ENCODE measurements at regions not wholly inside any gene's neighbourhood (a gene's known extent, or its start where the extent isn't known, plus 50 kb on each side); places are given as distances from the start of the nearest gene placed in this dataset.
"Not testable (repeated sequence)": the region's sequence is repeated elsewhere in the genome, so short reads cannot be mapped to it uniquely, and the experiment has no call there.

DNA sequence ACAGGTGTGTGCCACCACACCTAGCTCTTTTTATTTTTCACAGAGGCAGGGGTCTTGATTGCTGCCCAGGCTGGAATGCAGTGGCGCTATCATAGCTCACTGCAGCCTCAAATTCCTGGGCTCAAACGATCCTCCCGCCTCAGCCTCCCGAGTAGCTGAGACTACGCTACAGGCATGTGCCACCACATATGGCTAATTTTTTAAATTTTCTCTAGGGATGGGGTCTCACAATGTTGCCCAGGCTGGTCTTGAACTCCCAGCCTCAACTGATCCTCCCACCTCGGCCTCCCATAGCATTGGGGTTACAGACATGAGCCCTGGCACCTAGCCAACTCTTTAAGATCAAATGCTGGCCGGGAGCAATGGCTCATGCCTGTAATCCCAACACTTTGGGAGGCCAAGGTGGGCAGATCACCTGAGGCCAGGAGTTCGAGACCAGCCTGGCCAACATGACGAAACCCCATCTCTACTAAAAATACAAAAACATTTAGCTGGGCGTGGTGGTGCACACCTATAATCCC lies 50.6 kb upstream of the MYL10 start:
- DNase-seq, result not testable (repeated sequence)

DNA sequence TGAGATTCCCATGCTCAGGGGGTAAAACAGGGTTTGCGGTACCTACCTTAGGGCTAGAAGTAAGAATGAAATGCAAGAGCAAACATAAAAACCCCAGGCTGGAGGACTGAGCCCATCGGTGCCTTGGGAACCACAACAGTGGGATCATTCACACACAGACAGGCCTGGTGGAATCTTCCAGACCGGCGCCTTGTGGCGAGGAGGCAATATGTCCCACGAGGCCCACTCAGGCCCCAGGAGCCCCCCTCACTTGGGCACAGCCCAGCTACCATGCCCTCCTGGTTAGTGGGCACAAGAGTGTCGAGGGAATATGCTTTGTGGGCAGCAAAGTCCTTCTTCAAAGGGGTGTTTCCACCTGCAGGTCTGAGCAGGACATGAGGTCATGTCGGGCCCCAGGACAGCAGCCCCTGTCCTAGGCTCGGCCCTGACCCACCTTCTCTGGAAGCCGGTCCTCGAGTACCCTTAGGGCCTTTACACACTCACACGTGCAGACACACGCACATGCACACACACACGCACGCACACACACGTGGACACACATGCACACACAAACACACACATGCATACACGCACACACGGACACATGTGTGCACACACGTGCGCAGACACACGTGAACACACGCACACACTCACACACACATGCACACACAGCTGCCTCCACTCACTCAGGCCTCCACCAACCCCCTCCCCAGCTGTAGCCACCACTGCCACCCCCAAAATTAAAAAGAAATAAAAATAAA lies 51.5 kb upstream of the MYL10 start:
- DNase-seq, result no peak

DNA sequence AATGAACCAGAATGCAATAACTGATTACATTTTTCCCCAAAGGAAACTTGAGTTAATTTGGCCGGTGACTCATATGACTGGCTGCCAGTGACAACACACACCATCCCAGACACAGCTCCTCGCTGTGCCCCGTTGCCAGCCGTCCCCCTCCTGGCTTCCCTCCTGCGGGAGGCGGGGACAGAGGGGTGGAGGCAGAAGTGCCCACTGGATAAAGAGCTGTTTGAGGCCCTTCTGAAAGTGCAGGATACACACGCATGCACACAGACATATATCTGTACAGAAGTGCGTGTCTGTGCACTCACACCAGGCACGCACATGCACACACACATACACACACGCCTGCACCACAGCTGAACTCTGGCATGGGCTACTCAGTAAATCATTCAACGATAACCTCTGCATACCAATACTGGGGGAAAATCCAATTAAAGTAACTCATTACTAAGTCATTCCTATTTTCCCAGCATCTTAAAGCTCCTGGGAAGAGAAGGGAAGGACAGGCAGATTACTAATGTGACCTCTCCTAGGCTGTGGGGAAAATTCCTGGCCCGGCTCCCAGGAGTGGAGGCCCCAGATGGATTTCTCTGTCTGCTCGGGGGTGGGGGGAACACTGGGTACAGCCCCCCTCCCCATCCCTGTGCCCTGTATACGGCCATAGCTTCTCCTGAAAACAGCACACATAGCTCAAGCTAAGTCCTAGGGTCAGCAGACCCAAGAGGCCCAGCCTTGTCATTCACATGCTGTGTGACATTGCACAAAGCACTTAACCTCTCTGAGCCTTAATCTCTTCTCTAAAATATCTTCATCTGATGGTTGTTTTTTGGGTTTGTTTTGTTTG lies 52.3 kb upstream of the MYL10 start:
- no peak for DNase-seq

DNA sequence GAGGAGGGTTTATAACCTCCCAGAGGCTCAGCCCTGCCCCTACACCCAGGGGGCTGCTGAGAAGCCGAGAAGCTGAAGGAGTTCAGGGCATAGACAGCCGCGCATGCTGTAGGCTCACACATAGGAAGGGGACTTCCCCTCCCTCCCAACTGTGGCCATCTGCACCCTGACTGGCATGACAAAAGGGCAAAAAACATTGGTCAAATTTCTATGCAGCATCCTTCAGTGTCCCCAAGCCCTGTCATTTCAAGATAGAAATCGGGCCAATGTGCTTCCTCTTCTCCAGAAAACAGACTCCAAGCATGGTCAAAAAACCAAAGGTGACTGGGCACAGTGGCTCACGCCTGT lies 55.9 kb upstream of the MYL10 start:
- no peak for DNase-seq

DNA sequence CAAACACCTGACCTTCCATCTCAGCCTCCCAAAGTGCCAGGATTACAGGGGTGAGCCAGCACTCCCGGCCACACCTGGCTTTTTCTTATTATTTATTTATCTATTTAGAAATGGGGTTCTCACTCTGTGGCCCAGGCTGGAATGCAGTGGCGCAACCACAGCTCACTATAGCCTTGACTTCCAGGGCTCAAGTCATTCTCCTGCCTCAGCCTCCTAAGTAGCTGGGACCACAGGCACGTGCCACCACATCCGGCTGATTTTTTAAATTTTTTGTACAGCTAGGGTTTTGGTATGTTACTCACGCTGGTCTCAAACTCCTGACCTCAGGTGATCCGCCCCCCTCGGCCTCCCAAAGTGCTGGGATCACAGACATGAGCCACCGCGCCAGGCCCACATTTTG lies 56.9 kb upstream of the MYL10 start:
- DNase-seq, result no peak

DNA sequence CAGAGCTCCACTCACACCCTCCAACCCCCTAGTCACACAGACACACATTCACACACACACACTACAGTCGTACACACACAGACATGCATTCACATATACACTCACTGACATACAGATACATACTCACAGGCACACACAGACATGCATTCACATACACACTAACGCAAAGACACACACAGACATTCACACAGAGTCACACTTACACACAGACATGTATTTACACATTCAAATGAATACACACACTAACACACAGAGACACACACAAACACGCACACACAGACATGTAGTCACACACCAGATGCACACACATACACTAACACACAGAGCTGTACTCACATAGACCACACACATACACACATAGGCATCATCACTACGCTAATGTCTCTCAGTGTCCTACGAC lies 58.0 kb upstream of the MYL10 start:
- DNase-seq, result no peak

DNA sequence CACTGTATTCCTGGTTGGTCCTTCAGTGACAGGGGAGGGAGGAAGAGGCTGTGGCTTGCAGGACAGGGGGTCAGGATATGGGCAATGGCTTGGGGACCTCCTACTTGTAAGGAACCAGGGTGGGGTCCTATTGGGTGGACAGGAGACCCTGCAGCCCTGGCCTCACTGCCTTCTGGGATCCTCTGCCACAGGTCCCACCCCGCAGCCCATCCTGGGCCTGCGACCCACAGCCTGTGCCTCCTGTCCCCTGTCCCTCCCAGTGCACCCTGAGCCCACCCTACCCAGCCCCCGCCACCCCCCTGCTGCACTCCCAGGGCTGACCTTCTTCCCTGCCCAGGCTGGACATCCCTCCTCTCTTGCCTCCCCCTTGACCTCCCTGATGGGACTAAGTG lies 58.7 kb upstream of the MYL10 start:
- no peak for DNase-seq

DNA sequence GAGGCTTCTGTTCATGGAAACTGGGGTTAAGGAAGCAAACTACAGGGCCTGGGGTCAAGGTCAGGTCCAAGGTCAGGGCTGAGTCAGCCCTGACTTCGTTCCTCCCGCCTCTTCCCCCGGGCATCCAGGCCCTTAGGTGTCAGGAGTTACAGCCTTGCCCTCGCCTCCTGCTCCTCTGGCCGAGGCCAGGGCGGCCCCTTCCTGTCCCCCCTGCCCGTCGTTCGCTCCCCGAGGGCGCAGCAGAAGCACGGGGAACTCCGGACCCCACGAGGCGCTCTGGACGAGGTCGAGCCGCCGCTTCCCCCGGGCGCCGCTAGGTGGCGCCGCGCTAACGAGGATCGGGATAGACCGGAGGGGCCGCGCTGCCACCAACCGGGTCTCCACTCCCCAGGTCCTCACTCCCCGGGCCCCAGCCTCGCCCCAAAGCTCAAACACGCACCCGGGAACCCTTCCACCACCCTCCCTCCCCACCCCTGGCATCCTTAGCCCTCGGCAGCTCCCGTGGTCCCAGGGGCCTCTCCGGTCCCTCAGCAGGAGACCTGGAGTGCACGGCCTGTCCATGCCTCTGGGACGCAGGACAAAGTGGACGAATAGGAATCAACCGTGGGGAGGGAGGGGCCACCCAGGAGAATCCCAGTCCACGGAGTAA lies 59.2 kb upstream of the MYL10 start:
- no peak for DNase-seq

DNA sequence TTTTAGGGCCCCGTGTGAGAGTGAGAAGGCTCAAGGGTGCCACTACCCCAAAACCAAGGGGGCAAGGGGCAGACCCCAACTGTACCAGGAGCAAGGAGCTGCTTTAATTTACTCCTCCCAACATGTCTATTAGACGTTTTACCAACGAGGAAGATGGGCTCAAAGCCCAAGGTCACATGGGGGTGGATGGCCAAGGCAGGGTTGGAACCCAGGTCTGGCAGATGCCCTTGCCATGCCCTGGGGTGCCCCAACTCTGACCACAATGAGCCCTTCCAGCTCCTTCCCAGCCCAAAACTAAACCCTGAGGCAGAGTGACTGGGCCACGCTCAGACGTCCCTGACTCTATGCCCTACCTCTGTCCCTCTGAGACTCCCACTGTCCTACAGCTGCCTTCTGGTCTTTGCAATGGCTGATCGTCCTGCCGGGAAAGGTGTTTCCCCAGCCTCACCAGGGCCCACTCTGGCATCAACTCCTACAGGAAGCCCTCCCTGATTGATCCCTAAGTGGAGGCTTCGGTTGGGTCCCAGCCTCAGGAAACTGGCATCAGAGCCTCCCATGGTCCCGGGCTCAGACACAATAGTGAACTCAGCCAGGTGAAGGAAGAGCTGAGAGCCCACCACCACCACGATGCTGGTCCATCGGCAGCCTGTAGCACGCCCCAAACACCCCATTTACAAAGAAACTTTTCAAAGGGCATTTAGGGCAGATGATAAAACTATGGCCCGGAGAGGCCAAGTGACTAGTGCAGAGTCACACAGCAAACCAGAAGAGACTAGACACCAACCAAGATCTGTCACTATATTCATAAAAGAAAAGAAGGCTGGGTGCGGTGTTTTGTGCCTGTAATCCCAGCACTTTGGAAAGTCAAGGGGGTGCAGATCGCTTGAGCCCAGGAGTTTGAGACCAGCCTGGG lies 60.2 kb upstream of the MYL10 start:
- DNase-seq, result no peak

DNA sequence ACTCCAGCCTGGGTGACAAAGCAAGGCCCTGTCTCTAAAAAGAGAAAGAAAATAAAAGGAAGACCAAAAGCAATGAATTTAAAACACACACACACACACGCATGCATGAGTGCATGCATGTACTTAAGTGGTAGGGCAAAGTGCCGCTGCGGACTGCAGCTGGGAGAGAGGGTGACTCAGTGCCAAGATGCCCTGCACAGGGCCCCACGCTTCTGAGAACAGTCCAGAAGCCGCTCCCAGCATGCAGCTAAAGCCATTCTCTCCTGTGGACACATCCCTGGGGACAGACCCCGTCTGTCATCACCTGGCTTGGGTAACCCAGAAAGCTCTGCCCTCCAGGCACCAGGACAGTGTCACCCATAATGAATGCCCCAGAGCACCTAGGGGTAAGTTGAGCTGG lies 61.0 kb upstream of the MYL10 start:
- DNase-seq, result no peak

DNA sequence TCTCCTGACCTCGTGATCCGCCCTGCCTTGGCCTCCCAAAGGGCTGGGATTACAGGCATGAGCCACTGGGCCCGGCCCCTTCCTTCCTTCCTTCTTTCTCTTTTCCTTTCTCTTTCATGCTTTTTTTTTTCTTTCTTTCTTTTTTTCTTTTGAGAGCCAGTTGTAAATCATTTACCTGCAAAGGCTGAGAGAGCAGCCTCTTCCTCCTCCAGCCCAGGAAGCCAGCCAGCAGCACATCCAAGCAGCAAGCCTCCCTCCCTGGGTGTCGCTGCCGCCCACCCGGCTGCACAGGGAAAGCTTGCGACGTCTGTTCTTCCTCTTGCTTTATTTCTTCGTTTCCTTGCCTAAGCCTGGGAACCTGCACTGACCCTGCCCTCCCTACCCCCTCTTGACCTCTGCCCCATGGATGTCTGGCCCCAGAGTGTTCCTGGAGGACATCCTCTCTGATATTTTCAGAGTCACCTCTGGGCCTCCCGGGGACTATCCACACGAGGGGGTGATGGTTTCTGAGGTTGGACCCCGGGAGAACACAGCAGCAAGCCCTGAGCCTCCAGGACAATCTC lies 62.8 kb upstream of the MYL10 start:
- no peak for DNase-seq

DNA sequence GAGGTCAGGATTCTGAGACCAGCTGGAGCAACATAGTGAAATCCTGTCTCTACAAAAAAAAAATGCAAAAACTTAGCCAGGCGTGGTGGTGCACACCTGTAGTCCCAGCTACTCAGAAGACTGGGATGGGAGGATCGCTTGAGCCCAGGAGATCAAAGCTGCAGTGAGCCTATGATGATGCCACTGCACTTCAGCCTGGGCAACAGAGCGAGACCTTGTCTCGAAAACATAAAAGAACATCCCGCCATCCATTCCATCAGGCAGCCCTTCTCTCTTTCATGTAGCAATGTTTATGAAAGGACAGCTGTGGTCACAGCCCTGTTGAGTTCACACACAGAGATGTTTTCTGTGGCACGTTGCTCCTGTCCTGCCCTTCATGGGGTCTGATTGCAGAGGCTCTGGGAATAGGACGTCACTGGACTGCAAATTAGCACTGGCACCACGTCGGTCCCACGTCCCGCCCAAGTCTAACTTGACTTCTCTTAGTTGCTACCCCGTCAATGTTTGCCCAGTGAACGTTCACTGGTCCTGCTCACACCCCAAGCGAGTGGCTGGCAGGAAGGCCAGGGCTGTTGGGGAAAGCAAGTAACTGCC lies 64.5 kb upstream of the MYL10 start:
- DNase-seq, result no peak

DNA sequence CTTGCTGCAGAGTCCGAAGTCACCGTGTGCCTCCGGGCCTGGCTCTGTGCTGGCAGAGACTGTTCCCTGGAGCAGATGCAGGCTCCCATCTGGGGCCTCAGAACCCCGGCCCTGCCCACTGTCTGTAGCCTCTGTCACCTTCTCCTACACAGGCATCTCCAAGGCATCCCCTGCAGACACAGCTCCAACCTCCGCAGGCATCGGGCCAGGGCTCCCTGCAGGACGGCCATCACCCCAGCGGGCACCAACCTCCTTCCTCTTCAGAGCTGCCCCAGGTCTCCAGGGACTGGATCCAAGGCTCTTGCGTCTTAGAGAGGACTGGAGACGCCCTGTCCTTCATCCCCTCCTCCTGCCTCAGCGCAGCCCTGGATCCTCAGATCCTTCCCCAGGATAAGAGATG lies 69.9 kb upstream of the MYL10 start:
- DNase-seq, result no peak

DNA sequence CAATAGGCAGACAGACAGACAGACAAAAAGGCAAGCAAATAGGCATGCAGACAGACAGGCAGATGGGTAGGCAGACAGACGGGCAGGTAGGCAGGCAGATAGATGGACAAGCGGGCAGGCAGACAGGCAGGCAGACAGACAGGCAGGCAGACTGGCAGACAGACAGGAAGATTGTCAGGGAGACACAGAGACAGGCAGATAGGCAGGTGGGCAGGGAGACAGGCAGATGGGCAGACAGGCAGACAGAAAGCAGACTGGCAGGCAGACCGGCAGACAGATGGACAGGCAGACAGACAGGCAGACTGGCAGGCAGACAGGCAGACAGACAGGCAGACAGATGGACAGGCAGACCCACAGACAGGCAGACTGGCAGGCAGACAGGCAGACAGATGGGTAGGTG lies 70.3 kb upstream of the MYL10 start:
- DNase-seq, result no peak

DNA sequence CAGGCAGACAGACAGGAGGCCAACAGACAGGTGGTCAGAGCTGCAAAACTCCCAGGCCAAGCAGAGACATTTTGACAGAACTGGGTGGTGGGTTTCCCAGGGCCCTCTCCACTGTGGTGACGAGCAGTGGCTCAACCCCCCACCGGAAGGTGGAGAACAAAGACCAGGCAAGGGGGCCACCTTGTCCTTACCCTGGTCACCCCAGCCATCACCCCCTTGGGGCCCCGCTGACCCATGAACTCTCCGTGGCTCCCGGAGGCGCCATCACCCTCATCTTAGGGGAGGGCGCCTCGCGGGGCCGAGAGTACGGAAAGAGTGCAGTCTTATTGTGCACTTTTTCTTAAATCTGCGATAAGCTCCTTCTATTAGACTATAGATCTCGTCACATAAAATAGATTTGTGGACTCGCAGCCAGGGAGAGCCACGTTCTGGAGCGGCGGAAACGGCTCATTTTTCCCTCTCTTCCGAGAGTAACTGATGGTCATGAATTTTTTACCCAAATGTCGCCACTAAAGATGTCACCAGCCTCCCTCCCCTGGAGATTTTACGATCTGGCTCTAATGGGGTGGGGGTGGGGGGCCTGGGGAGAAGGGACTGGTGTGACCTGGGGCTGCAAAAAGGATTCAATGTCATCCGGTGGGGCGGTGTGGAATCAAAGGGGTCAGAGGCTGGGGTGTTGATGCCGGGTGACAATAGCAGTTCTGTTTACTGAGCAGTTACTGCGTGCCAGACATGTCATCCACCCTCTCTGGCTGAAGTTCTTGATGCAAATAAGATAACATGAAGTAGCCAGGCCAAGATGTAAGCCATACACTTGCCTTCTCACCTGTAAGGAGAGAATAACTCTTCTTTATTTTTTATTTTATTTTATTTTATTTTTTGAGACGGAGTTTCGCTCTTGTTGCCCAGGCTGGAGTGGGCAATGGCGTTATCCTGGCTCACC lies 71.1 kb upstream of the MYL10 start:
- DNase-seq, result no peak

DNA sequence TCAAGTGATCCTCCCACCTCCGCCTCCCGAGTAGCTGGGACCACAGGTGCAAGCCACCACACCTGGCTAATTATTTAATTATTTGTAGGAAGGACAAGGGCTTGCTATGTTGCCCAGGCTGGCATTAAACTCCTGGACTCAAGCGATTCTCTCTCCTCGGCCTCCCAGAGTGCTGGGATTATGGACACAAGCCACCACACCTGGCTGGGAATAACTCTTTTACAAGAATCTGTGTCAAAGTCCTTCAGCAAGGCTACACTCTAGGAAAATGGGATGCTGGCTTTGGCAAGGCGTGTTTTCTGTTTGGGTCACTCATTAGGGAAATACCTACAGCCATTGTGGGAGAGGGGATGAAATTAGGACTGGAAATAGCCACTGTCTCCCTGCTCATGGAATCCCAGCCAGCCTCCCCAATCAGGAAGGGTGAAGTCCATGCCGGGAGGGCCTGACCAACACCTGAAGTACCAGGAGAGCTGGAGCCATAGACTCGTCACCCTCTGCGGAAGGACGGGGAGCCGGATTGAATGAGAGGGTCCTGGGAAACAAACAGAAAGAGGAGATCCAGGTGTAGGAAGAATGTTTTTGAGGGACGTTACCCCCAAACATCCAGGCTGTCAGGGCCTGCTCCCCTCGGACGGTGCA lies 72.2 kb upstream of the MYL10 start:
- no peak for DNase-seq

DNA sequence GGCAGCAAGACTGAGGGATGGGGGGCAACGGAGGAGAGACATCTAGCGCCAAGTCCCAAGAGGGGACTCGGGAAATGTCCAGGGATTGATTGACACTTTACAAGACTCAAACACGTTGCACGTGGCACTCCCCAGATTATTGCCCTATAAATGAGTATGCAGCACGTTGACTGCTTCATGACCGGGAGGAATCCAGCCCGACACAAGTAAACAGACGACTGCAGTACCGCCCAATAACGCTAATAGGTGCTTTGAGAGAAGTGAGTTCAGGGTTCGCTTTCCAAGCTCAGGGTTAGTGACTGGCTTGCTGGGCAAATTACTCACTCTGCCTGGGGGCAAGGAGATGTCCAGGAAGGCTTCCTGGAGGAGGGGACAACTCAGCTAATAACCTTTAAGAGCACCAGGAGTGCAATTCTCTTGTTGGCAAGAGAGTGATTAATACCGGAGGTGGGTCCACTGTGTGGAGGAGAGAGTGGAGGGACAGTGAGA lies 73.3 kb upstream of the MYL10 start:
- DNase-seq, result no peak

DNA sequence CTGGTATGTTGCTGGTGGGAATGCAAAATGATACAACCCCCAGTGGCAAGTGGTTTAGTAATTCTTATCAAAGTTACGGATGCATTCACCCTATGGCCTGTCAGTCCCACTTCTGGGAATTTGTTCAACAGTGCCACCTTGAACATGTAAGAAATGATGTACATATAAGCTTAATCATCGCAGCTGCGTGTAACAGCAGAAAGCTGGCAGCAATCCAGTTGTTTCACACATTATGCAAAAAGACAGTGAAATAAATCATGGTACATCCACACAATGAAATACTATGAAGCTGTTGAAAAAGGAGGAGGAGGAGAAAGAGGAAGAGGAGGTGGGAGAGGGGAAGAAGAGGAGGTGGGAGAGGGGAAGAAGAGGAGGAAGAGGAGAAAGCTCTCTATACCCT lies 76.2 kb upstream of the MYL10 start:
- DNase-seq, result no peak

DNA sequence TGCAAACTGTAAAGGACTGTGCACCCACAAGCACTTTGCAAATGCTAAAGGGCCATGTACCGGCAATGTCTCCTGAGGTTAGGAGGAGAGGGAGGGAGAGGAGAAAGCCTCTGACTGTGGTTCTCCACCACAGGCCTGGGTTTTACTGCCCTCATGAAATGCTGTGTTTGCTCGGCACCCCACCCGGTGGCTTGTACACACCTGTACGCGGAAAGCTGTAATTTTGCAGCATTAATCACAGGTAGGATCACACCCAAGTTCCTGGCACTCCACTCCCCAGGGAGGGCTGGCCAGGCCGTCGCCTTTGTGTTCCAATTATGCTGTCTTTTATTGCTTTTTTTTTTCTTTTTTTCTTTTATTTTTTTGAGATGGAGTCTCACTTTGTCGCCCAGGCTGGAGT lies 78.5 kb upstream of the MYL10 start:
- no peak for DNase-seq

DNA sequence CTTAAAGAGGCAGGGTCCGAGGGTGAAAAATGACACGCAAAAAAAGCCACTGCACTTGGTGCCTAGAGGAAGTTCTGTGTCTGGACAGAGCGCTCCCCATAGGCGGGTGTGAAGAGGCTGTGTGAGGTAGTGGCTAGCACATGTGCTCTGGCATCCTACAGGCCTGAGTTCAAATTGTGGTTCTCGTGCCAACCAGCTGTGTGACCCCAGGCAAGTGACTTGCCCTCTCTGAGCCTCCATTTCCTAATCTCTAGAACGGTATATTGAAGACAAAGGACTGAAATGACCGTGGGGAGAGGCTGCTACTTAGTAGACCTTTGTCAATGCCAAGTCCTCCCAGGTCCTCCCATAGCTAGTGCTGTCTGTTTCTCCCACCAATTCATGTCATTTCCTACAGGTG lies 79.1 kb upstream of the MYL10 start:
- no peak for DNase-seq

Data from NCI-H2029 (cell line).